ENCODE measurements at regions not wholly inside any gene's neighbourhood (a gene's known extent, or its start where the extent isn't known, plus 50 kb on each side); places are given as distances from the start of the nearest gene placed in this dataset.

GRCh38 chr14:41355866-41356265, 250.8 kb upstream of the LRFN5 start:
- no peak for TF ChIP-seq CTCF (conservative IDR thresholded peaks at IDR 0.05)
- TF ChIP-seq ZFX (IDR thresholded peaks at IDR 0.05): no peak
- H3K27ac ChIP-seq: no peak overlapping the region

- no peak overlapping the region for H3K27ac ChIP-seq
- TF ChIP-seq ZFX (IDR thresholded peaks at IDR 0.05) (no peak), CTCF (conservative IDR thresholded peaks at IDR 0.05) (no peak)
Observed at GRCh38 chr14:41350476-41350875, 256.2 kb upstream of the LRFN5 start.

GRCh38 chr14:41349289-41349910, 257.3 kb upstream of the LRFN5 start:
- no peak overlapping the region for H3K27ac ChIP-seq
- TF ChIP-seq ZFX (IDR thresholded peaks at IDR 0.05) (no peak), CTCF (conservative IDR thresholded peaks at IDR 0.05) (no peak)

- no peak overlapping the region for H3K27ac ChIP-seq
- no peak for TF ChIP-seq CTCF (conservative IDR thresholded peaks at IDR 0.05)
- TF ChIP-seq ZFX (IDR thresholded peaks at IDR 0.05): no peak
Observed at GRCh38 chr14:41343857-41344256, 262.8 kb upstream of the LRFN5 start.

GRCh38 chr14:41313196-41313595, 293.5 kb upstream of the LRFN5 start:
- TF ChIP-seq CTCF (conservative IDR thresholded peaks at IDR 0.05) (no peak), ZFX (IDR thresholded peaks at IDR 0.05) (no peak)
- H3K27ac ChIP-seq: no peak overlapping the region

- TF ChIP-seq CTCF (conservative IDR thresholded peaks at IDR 0.05) (no peak), ZFX (IDR thresholded peaks at IDR 0.05) (no peak)
- no peak overlapping the region for H3K27ac ChIP-seq
Observed at GRCh38 chr14:41303506-41303905, 303.2 kb upstream of the LRFN5 start.

- no peak overlapping the region for H3K27ac ChIP-seq
- no peak for TF ChIP-seq ZFX (IDR thresholded peaks at IDR 0.05)
- no peak for TF ChIP-seq CTCF (conservative IDR thresholded peaks at IDR 0.05)
Observed at GRCh38 chr14:41302776-41303175, 303.9 kb upstream of the LRFN5 start.

Measured in C4-2B (cell line).